GM19468 (cell line): ENCODE measurements at regions not wholly inside any gene's neighbourhood (a gene's known extent, or its start where the extent isn't known, plus 50 kb on each side); places are given as distances from the start of the nearest gene placed in this dataset.
"Not testable (repeated sequence)": the region's sequence is repeated elsewhere in the genome, so short reads cannot be mapped to it uniquely, and the experiment has no call there.

ENCODE experiments used
- ATAC-seq: cut with Tn5 transposase; IDR thresholded peaks from one replicate; pipeline ENCODE4 v1.9.1; 2021; ENCODE audit warnings: mild to moderate bottlenecking, moderate library complexity, moderate number of reproducible peaks; ENCODE audit not compliant: unreplicated experiment; ENCODE audit errors: extremely low read depth

DNA sequence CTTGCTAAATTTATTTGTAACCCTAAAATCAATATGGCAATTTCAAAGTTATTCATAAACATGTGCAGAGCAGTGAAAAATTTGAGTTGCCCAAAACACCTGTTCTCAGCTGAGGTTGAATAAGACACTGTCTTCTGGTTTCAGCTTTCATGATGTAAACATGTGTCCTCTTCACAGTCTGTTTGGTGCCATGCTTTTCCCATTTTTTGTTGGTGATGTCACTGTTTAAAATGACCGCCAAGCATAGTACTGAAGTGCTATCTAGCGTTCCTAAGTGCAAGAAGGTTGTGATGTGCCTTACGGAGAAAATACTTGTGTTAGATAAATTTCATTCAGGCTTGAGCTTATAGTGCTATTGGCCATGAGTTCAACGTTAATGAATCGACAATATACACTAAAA, 580.8 kb downstream of the ACTL7B start:
- no peak for ATAC-seq

DNA sequence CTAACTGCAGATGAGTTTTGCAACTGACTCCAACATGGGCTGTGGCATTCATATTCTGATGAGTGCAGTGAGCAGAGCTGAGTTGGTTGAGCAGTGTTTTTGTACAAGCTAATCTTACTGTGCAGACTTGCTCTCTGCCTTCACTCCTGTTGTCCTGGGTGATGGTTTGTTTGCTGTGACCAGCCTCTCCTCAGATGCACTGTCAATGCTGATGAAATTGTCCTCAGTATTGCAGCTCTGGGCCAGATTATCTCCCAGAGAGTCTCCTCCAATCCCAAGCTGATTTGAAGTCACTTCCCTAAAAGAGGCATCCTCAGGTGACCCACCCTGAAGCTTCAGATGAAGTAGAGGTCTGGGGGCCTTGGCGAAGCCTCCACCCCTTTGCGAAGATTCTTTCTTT, 581.8 kb downstream of the ACTL7B start:
- no peak for ATAC-seq

- ATAC-seq, result no peak
Measured at GRCh38 chr9:108272349-108272899, 583.4 kb downstream of the ACTL7B start.

- no peak for ATAC-seq
Measured at GRCh38 chr9:108271646-108272348, 584.0 kb downstream of the ACTL7B start.

- ATAC-seq, result no peak
Measured at GRCh38 chr9:108271236-108271635, 584.5 kb downstream of the ACTL7B start.

DNA sequence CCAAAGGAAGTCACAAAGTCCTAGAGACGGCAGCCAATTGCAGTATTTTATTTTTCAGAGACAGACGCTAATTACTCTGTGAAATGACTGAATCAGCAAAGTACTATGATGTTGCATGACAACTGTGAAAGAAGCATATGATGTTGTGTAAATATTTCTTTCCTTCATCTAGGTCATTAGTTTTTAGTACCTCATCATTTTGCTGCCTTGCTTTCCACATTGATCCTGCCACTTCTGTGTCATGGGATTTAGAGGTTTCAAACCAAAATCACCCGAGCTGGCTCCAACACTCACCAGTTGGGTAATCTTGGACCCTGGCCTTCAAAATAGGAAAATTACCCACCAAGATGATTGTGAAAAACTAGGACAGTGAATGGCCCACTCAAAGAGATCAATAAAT, 585.2 kb downstream of the ACTL7B start:
- no peak for ATAC-seq

DNA sequence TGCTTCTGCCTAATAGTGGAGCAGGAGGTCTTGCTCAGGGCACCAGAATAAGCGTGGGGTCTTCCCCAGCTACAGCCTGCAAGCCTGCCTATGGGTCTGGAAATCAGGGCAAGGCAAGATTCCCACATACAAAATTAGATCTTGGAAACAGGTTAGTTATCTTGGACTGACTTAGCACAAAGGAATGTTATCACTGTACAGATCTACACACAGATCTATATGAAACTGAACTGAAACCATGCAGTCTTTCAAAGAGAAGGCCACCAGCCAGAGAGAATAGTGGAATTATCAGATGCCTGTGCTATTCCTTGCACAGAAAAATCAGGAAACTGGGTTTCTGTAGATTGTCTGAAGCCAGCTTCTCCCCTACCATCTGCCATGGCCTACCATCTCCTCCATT, 585.7 kb downstream of the ACTL7B start:
- ATAC-seq, result no peak

GRCh38 chr9:108269371-108269770, 586.4 kb downstream of the ACTL7B start:
- no peak for ATAC-seq

DNA sequence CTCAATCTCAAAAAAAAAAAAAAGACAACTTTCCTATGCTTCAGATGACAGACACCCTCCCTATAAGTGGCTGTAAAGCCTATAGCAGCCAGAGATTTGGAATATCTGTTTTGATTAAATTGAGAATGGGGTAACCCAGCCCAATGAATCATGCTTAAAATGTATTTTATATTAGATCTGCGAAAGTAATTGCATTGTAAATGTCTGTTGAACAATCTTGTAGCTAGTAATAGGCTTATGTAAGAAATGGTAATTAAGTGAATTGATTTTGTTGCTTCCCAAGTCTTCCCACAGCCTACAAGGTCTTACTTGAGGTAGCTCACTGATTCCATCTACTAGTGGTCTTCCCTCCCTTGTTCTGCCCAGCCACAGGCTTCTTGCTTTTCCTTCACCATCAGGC, 590.7 kb downstream of the ACTL7B start:
- no peak for ATAC-seq

- no peak for ATAC-seq
Measured at GRCh38 chr9:108264093-108264492, 591.7 kb downstream of the ACTL7B start.

- no peak for ATAC-seq
Measured at GRCh38 chr9:108262836-108263235, 593.0 kb downstream of the ACTL7B start.

DNA sequence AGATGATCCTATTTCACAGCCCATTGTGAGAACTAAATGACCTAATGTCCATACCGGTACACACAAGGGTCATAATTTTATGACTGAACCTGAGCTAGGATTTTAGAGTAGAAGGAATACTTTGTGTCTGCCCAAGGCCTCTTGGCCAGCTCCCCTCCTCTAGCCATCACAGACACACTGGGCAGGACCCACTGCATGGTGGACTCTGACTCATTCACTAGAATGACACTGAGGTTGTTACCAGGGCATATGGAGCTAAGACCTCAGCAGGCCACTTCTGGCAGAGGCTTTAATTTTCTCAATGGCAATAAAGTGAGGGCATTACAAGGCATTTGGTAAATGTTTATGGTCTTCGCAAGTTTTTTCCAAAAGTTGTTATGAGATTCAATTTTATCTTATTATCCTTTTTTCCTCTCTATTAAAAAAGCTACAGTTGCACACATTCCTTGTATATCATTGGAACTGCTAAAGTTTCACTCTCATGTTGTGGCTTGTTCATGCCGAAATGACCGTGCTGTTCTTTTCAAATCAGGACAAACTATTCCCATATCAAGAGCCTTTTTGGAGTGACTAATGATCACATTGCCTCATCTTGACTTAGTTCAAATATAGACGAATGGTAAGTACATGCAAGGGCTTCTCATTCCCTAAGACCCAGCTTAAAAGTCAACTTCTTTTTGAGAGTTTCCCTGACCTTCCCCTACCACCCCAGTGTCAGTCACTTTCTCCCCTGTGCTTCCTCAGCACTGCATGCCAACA, 595.7 kb downstream of the ACTL7B start:
- no peak for ATAC-seq

DNA sequence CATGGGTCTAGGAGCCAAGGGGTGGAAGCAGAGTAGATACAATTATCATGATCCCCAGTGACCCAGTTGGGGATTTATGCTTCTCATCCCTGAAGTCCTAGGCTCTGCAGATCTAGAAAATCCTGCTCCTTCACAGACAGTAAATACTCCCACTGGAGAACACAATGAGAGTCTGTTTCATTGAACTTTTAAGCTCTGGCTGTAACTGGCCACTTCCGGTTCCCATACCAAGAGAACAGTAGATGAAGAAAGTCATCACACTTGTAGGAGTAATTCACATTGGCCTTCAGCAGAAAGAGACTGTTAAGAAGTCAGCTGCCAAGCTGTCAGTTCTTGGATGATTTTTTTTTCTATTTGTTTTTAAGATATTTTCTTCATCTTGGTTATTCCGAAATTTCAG, 597.1 kb downstream of the ACTL7B start:
- ATAC-seq, result no peak

DNA sequence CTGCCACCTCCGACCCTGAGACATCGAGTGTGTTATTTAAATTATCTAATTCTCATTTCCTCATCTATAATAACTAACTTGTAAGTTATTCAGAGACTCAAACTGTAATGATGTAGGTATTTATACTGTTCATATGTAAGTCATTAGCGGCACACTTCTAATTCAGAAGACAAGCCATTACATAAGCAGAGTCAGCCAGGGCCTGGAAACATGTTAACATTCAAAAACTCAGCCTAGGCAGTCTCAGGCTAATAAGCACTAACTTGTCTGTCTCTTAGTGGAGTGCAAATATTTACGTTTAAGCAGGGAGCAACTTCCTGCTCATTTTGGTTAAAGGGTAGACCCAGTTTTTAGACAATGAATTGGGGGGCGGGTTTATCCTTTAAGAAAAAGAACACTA, 598.4 kb downstream of the ACTL7B start:
- no peak for ATAC-seq

- ATAC-seq, result no peak
Measured at GRCh38 chr9:108254236-108254635, 601.5 kb downstream of the ACTL7B start.

DNA sequence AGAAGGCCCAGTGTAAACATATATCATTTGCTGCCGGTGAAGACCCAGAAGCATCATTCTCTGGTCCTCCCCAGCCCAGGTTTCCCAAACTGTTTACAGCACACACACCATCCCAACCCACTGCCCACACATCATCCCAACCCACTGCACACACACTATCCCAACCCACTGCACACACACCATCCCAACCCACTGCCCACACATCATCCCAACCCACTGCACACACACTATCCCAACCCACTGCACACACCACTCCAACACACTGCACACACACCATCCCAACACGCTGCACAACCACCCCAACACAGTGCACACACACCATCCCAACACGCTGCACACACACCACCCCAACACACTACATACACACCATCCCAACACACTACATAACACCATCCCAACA, 608.4 kb downstream of the ACTL7B start:
- not testable (repeated sequence) for ATAC-seq

- no peak for ATAC-seq
Measured at GRCh38 chr9:108245901-108246300, 609.9 kb downstream of the ACTL7B start.

DNA sequence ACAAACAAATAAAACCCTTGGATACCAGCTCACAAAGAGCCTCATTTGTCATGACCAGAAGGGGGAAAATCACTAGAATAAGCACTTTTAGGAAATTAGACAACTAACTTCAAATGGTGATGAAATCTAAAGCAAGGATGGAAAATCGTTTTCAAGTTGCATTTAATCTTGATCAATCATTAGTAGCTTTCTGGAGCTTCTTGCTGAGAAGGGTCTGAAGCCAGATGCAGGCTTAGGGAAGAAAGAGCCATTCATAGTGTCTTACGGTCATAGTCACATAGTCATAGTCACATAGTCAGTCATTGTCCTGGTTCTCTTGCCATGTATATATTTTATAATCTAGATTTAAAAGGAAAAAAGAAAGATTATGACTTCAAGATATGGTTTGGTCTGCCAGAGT, 610.5 kb downstream of the ACTL7B start:
- ATAC-seq, result no peak

- no peak for ATAC-seq
Measured at GRCh38 chr9:108244686-108245085, 611.1 kb downstream of the ACTL7B start.

GRCh38 chr9:108241384-108242073, 614.3 kb downstream of the ACTL7B start:
- no peak for ATAC-seq
